ENCODE measurements at regions not wholly inside any gene's neighbourhood (a gene's known extent, or its start where the extent isn't known, plus 50 kb on each side); places are given as distances from the start of the nearest gene placed in this dataset.

- TF ChIP-seq ZNF462 (CRISPR knock-in tag; IDR thresholded peaks at IDR 0.05) (no peak), STAT1 (IDR thresholded peaks at IDR 0.05; ENCODE audit: unreplicated experiment) (no peak), EZH2phosphoT487 (IDR thresholded peaks at IDR 0.05; ENCODE audit: unreplicated experiment) (no peak), ETS1 (IDR thresholded peaks at IDR 0.05) (no peak), CREB1 (CRISPR knock-in tag; IDR thresholded peaks at IDR 0.05; ENCODE audit: low read depth) (no peak), ZNF114 (CRISPR knock-in tag; IDR thresholded peaks at IDR 0.05) (no peak), POLR2AphosphoS5 (IDR thresholded peaks at IDR 0.05; ENCODE audit: low read depth) (no peak), NANOG (IDR thresholded peaks at IDR 0.05; ENCODE audit: borderline replicate concordance) (no peak)
Observed at GRCh38 chr3:118435851-118436350, 598.7 kb downstream of the IGSF11 start (continued).

GRCh38 chr3:118436697-118437262 is 597.9 kb downstream of the IGSF11 start:
- Histone ChIP-seq H3K4me2 (no peak overlapping the region), H2AFZ (peak overlapping the region; percentile 52; the same call in 1 of the 2 replicates), H3F3A (replicated peaks; ENCODE audit: low read depth) (no peaks in the 10 kb centered on the region), H3K27ac (ENCODE audit: low read depth) (no peak overlapping the region), H3K36me3 (ENCODE audit: insufficient read depth) (no peaks in the 10 kb centered on the region; the same call in 1 of the 2 replicates), H4K20me1 (replicated peaks; ENCODE audit: insufficient read depth) (no peaks in the 10 kb centered on the region), H3K79me2 (replicated peaks; ENCODE audit: insufficient read depth) (no peaks in the 10 kb centered on the region), H3K4me3 (no peak overlapping the region), H3K9me2 (ENCODE audit: insufficient read depth) (0 out of 2 replicates have a peak, but pooled peaks cover 7% of the 10 kb centered on the region), H3K4me1 (ENCODE audit: insufficient read depth) (no peaks in the 10 kb centered on the region), H3K27me3 (ENCODE audit: insufficient read depth) (no peaks in the 10 kb centered on the region)
- ATAC-seq, result no peak
- DNase-seq (ENCODE audit: low spot score), result no peak
- Mint-ChIP-seq H3K4me3 (no peak overlapping the region), H3K4me1 (no peaks in the 10 kb centered on the region), H3K36me3 (ENCODE audit: low read depth) (no peaks in the 10 kb centered on the region), H3K27me3 (ENCODE audit: insufficient read depth, low read depth, poor library complexity) (peaks cover 2% of the 10 kb centered on the region), H3K9me3 (no peaks in the 10 kb centered on the region), H3K27ac (no peak overlapping the region)
- TF ChIP-seq REST (IDR thresholded peaks at IDR 0.05; ENCODE audit: unreplicated experiment) (no peak), ZNF331 (CRISPR knock-in tag; IDR thresholded peaks at IDR 0.05; ENCODE audit: low read depth) (no peak), EZH2phosphoT487 (IDR thresholded peaks at IDR 0.05; ENCODE audit: unreplicated experiment) (no peak), STAT1 (IDR thresholded peaks at IDR 0.05; ENCODE audit: unreplicated experiment) (no peak), CREB1 (CRISPR knock-in tag; IDR thresholded peaks at IDR 0.05; ENCODE audit: low read depth) (no peak), ETS1 (IDR thresholded peaks at IDR 0.05) (no peak), EZH2 (IDR thresholded peaks at IDR 0.05; ENCODE audit: low read depth, unreplicated experiment) (no peak)

All from GM23338 (cell line).